ENCODE measurements at regions not wholly inside any gene's neighbourhood (a gene's known extent, or its start where the extent isn't known, plus 50 kb on each side); places are given as distances from the start of the nearest gene placed in this dataset.

DNA sequence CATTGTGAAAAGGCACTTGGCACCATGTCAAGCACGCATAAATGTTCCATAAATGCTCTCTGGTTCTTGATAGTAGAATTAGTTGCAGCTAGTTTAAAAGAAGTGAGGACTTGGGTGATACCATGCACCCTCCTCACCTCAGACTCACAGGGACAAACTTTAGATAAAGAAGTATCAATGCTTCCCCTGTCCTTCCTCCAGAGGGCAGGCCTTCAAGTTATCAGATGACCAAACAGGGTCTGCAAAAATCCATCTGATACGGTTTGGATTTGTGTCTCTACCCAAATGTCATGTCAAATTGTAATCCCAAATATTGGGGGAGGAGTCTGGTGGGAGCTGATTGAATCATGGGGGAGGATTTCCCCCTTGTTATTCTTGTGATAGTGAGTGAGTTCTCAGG lies 54.1 kb downstream of the C1QL2 start:
- peaks cover 5 to 10% of the 10 kb centered on the region in 2 donors for H3K27me3 Mint-ChIP-seq
- peak overlapping the region; percentile 68 for H3K27ac Mint-ChIP-seq
- H3K4me1 Mint-ChIP-seq = no peaks in the 10 kb centered on the region
- no peak overlapping the region for H3K4me3 Mint-ChIP-seq
- H3K36me3 Mint-ChIP-seq = no peaks in the 10 kb centered on the region
- no peak for ATAC-seq (replicated peaks)
- DNase-seq = no peak
- H3K9me3 Mint-ChIP-seq = peaks cover 11 to 15% of the 10 kb centered on the region in 2 donors

GRCh38 chr2:119102964-119103363 lies 55.6 kb downstream of the C1QL2 start:
- no peak for ATAC-seq (replicated peaks)
- Mint-ChIP-seq H3K4me1 (no peaks in the 10 kb centered on the region), H3K4me3 (no peak overlapping the region), H3K9me3 (peaks cover 15 to 17% of the 10 kb centered on the region in 2 donors), H3K27me3 (peaks cover 5 to 10% of the 10 kb centered on the region in 2 donors), H3K27ac (no peak overlapping the region), H3K36me3 (no peaks in the 10 kb centered on the region)
- no peak for DNase-seq

DNA sequence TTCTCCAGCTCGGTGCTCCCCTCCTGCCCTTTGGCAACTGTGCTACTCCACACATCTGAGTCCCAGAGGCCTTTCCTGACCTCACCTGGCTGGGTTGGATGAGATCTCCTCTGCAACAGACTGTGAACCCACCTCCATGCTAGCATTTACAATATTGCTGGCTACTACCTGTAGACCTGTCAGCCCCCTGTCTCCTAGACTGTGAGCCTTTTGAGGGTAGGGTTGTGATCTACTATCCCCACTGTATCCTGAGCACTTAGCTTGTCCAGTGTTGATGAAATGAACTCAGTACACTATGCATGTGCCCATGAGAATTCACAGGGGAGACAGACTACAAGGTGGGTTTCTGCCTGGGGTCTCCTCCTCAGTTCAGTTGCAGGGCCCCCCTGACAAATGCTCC lies 70.1 kb downstream of the C1QL2 start:
- H3K9me3 Mint-ChIP-seq = peaks cover 0 to under 1% of the 10 kb centered on the region in 2 donors
- no peak overlapping the region for H3K4me3 Mint-ChIP-seq
- ATAC-seq (replicated peaks) (no peak), DNase-seq (no peak)
- H3K27me3 Mint-ChIP-seq = peaks cover 0 to 3% of the 10 kb centered on the region in 2 donors
- H3K36me3 Mint-ChIP-seq = no peaks in the 10 kb centered on the region
- H3K27ac Mint-ChIP-seq = no peak overlapping the region
- no peaks in the 10 kb centered on the region for H3K4me1 Mint-ChIP-seq

- ATAC-seq (replicated peaks) = no peak
- Mint-ChIP-seq H3K9me3 (peaks cover 0 to 5% of the 10 kb centered on the region in 2 donors), H3K27ac (no peak overlapping the region), H3K27me3 (peaks cover 0 to 3% of the 10 kb centered on the region in 2 donors), H3K36me3 (no peaks in the 10 kb centered on the region), H3K4me3 (no peak overlapping the region), H3K4me1 (no peaks in the 10 kb centered on the region)
- no peak for DNase-seq
Measured at GRCh38 chr2:119086327-119086726, 72.2 kb downstream of the C1QL2 start.

GRCh38 chr2:119085613-119086012 lies 72.9 kb downstream of the C1QL2 start:
- peaks cover 0 to 5% of the 10 kb centered on the region in 2 donors for H3K9me3 Mint-ChIP-seq
- no peak overlapping the region for H3K4me3 Mint-ChIP-seq
- no peaks in the 10 kb centered on the region for H3K4me1 Mint-ChIP-seq
- H3K36me3 Mint-ChIP-seq = no peaks in the 10 kb centered on the region
- no peak for ATAC-seq (replicated peaks)
- H3K27me3 Mint-ChIP-seq = peaks cover 0 to 3% of the 10 kb centered on the region in 2 donors
- no peak for DNase-seq
- no peak overlapping the region for H3K27ac Mint-ChIP-seq

DNA sequence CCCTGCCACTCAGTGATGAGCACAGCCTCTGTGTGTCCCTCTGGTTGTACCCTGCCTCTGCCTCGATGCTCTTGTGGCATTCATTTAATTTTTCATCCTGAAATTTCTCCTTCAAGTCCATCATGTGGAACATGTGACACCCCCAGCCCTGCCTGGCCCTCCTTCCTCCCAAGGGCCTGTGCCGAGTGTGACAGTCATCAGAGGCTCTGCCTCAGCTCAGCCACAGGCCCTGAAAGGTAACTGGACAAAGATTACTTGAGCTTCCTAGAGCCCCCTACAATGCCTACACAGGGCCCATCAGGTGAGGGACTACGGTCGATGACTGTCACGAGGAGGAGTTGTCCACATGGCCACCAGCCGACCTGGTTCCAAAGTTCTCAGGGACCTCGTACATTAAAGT lies 75.1 kb downstream of the C1QL2 start:
- ATAC-seq (replicated peaks) (no peak), DNase-seq (no peak)
- Mint-ChIP-seq H3K4me1 (no peaks in the 10 kb centered on the region), H3K27me3 (peaks cover 0 to 3% of the 10 kb centered on the region in 2 donors), H3K4me3 (no peak overlapping the region), H3K9me3 (peaks cover 0 to 5% of the 10 kb centered on the region in 2 donors), H3K36me3 (no peaks in the 10 kb centered on the region), H3K27ac (no peak overlapping the region)

- no peak overlapping the region for H3K4me3 Mint-ChIP-seq
- peaks cover 0 to 5% of the 10 kb centered on the region in 2 donors for H3K9me3 Mint-ChIP-seq
- H3K27ac Mint-ChIP-seq = no peak overlapping the region
- DNase-seq = no peak
- ATAC-seq (replicated peaks) = no peak
- H3K27me3 Mint-ChIP-seq = peaks cover 0 to 3% of the 10 kb centered on the region in 2 donors
- H3K4me1 Mint-ChIP-seq = no peaks in the 10 kb centered on the region
- no peaks in the 10 kb centered on the region for H3K36me3 Mint-ChIP-seq
Measured at GRCh38 chr2:119082821-119083400, 75.6 kb downstream of the C1QL2 start.

DNA sequence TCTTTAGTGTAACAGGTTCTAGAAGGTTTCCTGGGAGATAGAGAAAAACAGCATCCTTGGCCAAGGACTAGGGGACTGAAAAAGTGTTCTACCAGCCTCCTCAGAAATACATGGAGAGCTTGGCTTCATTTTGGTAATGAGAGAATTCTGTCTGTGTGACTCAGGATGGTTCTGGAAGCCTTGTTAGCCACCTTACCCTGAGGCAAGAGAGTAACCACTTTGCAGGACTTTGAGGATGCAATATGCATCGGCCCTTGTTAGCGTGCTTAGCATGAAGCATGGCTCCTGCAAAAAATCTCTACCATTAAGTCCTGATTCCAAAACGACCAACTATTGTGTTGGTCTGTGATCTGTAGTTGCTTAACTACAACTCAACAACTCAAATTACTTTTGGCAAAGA lies 79.8 kb downstream of the C1QL2 start:
- Mint-ChIP-seq H3K27me3 (peaks cover 0 to 7% of the 10 kb centered on the region in 2 donors), H3K36me3 (no peaks in the 10 kb centered on the region), H3K4me3 (no peak overlapping the region), H3K4me1 (no peaks in the 10 kb centered on the region), H3K9me3 (peaks cover 0 to 5% of the 10 kb centered on the region in 2 donors), H3K27ac (no peak overlapping the region)
- DNase-seq = no peak
- no peak for ATAC-seq (replicated peaks)

DNA sequence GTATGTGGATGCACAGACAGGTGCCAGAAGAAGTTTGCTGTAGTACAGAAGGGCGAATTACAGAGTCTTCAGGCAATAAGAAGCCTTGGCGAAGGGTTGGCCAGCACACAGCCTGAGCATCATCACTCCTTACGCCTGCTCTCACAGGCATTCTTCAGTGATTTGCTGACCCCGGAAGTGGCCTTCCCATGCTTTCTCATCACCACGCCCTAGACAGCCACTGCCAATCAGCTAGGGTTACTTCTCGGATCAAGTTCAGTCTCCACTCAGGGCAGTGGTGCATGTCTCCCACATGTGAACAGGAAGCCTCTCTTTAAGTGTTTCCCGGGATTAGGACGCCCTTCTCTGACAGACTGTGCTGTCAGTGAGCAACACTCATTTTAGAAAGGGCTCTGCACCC lies 81.8 kb downstream of the C1QL2 start:
- H3K9me3 Mint-ChIP-seq = no peaks in the 10 kb centered on the region
- ATAC-seq (replicated peaks) (no peak), DNase-seq (no peak)
- no peaks in the 10 kb centered on the region for H3K4me1 Mint-ChIP-seq
- H3K27ac Mint-ChIP-seq = no peak overlapping the region
- H3K4me3 Mint-ChIP-seq = no peak overlapping the region
- peaks cover 0 to 7% of the 10 kb centered on the region in 2 donors for H3K27me3 Mint-ChIP-seq
- no peaks in the 10 kb centered on the region for H3K36me3 Mint-ChIP-seq

- no peaks in the 10 kb centered on the region for H3K4me1 Mint-ChIP-seq
- H3K9me3 Mint-ChIP-seq = no peaks in the 10 kb centered on the region
- H3K36me3 Mint-ChIP-seq = no peaks in the 10 kb centered on the region
- no peak for DNase-seq
- H3K4me3 Mint-ChIP-seq = no peak overlapping the region
- no peak overlapping the region for H3K27ac Mint-ChIP-seq
- ATAC-seq (replicated peaks) = no peak
- peaks cover 0 to 7% of the 10 kb centered on the region in 2 donors for H3K27me3 Mint-ChIP-seq
Measured at GRCh38 chr2:119073213-119073612, 85.3 kb downstream of the C1QL2 start.

DNA sequence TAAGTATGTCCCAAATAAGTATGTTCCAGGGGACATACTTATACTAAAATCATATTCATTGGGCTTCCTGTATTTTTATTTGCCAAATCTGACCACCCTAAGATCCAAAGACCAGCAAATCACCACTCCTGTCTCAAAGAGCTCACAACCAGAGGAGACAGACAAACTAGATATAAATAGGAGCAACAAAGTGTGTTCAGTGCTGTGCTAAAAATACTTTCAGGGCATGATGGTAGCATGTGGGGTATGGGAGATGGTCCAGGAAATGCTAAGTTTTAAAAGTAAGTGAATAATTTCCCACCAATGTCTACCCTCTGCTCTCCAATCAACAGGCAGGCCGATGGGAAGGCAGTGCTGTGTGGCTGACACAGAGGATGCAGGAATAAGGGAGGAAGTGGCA lies 87.1 kb downstream of the C1QL2 start:
- no peaks in the 10 kb centered on the region for H3K9me3 Mint-ChIP-seq
- H3K27me3 Mint-ChIP-seq = peaks cover 0 to 3% of the 10 kb centered on the region in 2 donors
- no peak for ATAC-seq (replicated peaks)
- no peak overlapping the region for H3K4me3 Mint-ChIP-seq
- H3K27ac Mint-ChIP-seq = no peak overlapping the region
- no peak for DNase-seq
- no peaks in the 10 kb centered on the region for H3K4me1 Mint-ChIP-seq
- no peaks in the 10 kb centered on the region for H3K36me3 Mint-ChIP-seq

DNA sequence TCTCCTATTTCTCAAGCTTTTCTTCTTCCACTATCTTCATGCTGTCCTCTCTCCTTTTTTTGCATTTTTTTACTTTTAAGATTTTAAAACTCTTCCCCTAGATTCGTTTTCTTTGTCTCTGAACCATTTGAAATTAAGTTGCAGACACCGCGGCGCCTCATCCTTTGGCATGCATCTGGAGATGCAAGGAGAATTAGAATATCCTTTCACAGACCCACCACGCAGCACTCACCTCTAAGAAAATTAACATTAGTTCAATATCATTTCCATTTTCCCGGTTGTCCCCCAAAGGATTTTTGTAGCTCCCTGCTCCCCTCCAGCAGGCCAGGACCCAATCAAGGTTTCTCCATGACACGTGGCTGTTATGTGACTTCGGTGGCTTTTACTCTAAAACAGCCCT lies 88.8 kb downstream of the C1QL2 start:
- no peaks in the 10 kb centered on the region for H3K9me3 Mint-ChIP-seq
- DNase-seq (no peak), ATAC-seq (replicated peaks) (no peak)
- H3K4me3 Mint-ChIP-seq = no peak overlapping the region
- H3K27ac Mint-ChIP-seq = no peak overlapping the region
- no peaks in the 10 kb centered on the region for H3K4me1 Mint-ChIP-seq
- no peaks in the 10 kb centered on the region for H3K36me3 Mint-ChIP-seq
- H3K27me3 Mint-ChIP-seq = no peaks in the 10 kb centered on the region

GRCh38 chr2:119068154-119068725 lies 90.3 kb downstream of the C1QL2 start:
- no peak overlapping the region for H3K4me3 Mint-ChIP-seq
- ATAC-seq (replicated peaks) (peak; percentile 19 to 20), DNase-seq (no peak)
- no peak overlapping the region for H3K27ac Mint-ChIP-seq
- H3K4me1 Mint-ChIP-seq = no peaks in the 10 kb centered on the region
- H3K9me3 Mint-ChIP-seq = no peaks in the 10 kb centered on the region
- H3K36me3 Mint-ChIP-seq = no peaks in the 10 kb centered on the region
- no peaks in the 10 kb centered on the region for H3K27me3 Mint-ChIP-seq

- H3K27ac Mint-ChIP-seq = no peak overlapping the region
- no peaks in the 10 kb centered on the region for H3K9me3 Mint-ChIP-seq
- no peak for ATAC-seq (replicated peaks)
- no peaks in the 10 kb centered on the region for H3K27me3 Mint-ChIP-seq
- no peak for DNase-seq
- H3K36me3 Mint-ChIP-seq = no peaks in the 10 kb centered on the region
- no peak overlapping the region for H3K4me3 Mint-ChIP-seq
- no peaks in the 10 kb centered on the region for H3K4me1 Mint-ChIP-seq
Measured at GRCh38 chr2:119066272-119066804, 92.2 kb downstream of the C1QL2 start.

DNA sequence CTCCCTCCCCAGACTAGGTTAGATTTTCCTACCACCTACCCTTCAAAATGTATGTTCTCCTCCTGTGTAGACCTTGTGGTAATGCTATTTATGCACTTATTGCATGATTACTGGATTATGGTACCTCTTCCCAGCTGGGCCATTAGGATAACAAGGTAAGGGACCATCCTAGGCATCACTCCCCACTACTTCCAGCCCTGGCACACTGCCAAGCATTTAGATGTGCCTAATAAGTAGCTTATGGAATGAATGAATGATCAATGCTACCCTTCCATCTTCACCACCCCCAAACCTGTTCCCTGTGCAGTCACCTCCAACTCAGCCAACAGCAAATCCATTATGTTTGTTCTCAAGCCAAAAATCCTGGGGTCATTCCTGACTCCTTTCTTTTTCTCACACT lies 93.4 kb downstream of the C1QL2 start:
- Mint-ChIP-seq H3K9me3 (no peaks in the 10 kb centered on the region), H3K27ac (no peak overlapping the region), H3K36me3 (no peaks in the 10 kb centered on the region), H3K27me3 (no peaks in the 10 kb centered on the region), H3K4me1 (no peaks in the 10 kb centered on the region), H3K4me3 (no peak overlapping the region)
- no peak for DNase-seq
- ATAC-seq (replicated peaks) = no peak
